GM19468 (cell line): ENCODE measurements at regions not wholly inside any gene's neighbourhood (a gene's known extent, or its start where the extent isn't known, plus 50 kb on each side); places are given as distances from the start of the nearest gene placed in this dataset.
"Not testable (repeated sequence)": the region's sequence is repeated elsewhere in the genome, so short reads cannot be mapped to it uniquely, and the experiment has no call there.

ENCODE experiments used
- ATAC-seq: cut with Tn5 transposase; IDR thresholded peaks from one replicate; pipeline ENCODE4 v1.9.1; 2021; ENCODE audit warnings: mild to moderate bottlenecking, moderate library complexity, moderate number of reproducible peaks; ENCODE audit not compliant: unreplicated experiment; ENCODE audit errors: extremely low read depth

DNA sequence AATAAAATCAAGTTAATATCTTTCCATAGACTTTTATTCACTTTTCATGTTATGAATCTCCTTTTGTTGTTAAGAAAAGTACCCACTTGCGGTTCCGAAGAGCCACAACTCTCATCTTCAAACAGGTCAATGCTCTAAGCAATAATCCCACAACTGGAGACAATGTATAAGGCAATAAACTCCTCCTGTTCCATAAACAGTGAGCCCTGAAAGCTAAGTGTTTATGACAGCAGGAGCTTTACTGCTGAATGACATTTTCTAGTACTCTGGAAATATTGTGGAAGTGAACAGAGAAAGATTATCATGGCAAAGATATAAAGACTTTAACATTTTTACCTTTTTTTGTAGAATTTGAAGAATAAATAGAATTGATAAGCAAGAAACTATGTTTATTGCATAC, 213.5 kb upstream of the MBL2 start:
- ATAC-seq, result no peak

GRCh38 chr10:52984169-52984568, 211.6 kb upstream of the MBL2 start:
- ATAC-seq, result no peak

GRCh38 chr10:52979295-52979990, 206.9 kb upstream of the MBL2 start:
- no peak for ATAC-seq

- ATAC-seq, result no peak
Measured at GRCh38 chr10:52977581-52977980, 205.0 kb upstream of the MBL2 start.

DNA sequence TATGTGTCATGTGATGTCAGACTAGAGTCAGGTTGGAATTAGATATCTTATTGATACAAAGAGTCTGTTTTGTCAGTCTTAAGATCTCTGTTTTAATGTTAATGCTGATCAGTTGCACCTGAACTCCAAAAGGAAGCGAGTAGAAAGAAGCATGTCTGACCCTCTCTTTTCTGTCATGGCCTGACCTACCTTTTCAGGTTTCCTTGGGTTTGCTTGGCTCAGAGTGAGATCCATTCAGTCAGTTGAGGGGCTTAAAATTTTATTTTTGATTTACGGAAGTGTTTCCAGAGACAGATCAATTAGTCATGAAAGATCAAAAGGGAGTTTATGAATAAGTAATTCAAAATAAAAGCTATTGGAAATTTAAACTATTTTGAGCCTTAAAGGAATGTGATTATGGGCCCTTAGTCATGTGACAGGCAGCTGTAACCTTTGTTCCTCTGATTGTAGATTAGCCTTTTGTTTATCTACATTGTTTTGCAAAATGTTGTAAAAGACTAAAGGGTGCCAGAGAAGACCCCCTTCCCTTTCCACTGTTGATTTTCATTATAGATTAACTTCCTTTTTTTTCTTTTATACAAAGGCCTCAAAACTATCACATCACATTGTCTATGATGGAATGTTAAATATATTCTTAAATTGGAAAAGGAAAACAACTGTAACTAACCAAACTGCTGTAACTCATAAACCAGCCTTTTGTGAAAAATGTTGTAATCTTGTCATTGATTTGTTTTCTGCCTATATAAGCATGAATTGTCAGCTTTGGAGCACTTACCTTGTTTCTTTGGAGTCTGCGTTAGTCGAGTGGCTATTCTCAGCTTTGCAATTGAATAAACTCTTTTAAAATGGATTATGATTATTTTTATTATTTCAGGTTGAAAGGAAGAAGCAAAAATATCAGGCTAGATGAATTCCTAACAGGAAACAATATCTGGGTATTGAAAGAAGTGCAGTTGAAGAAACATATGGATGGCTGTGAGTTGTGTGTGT, 195.5 kb upstream of the MBL2 start:
- no peak for ATAC-seq

DNA sequence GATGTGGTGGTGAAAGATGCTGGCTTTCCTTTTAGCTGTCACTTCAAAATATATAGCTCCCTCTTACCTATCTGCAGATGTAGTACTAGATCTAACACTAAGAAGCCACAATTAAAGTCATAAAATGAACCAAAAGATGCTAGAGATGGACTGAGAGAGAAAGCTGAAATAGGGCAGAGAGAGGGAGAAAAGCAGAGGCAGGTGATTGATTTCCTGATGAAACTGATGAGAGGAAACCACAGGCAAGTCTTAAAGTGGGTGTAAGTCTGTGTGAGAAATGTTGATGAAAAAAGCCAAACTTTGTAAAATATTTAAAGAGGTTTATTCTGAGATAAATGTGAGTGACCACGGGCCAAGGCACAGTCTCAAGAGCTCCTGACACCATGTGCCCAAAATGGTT, 194.3 kb upstream of the MBL2 start:
- no peak for ATAC-seq

- peak; percentile 100 for ATAC-seq
Measured at GRCh38 chr10:52965938-52966401, 193.4 kb upstream of the MBL2 start.

DNA sequence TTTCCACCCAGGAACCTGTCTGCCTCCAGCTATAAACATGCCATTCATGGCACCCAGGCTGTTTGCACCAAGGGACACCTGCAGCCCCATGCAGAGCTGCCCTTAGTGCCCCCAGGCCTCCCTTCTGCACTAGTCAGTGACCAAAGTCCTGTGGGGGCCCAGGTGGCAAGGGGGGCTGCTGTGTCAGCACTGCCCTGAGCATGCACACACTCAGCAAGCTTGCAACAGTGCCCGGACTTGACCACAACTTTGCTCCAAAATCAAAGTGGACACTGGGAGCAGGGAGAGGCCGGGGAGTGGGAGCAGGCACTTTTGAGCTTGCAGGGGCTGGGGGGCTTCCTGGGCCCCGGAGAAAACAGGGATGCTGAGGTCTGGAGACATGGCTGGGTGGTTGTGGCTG, 192.9 kb upstream of the MBL2 start:
- ATAC-seq, result no peak

- ATAC-seq, result no peak
Measured at GRCh38 chr10:52961323-52961722, 188.7 kb upstream of the MBL2 start.

GRCh38 chr10:52959810-52960209, 187.2 kb upstream of the MBL2 start:
- ATAC-seq, result no peak

GRCh38 chr10:52956861-52957260, 184.3 kb upstream of the MBL2 start:
- ATAC-seq, result no peak

DNA sequence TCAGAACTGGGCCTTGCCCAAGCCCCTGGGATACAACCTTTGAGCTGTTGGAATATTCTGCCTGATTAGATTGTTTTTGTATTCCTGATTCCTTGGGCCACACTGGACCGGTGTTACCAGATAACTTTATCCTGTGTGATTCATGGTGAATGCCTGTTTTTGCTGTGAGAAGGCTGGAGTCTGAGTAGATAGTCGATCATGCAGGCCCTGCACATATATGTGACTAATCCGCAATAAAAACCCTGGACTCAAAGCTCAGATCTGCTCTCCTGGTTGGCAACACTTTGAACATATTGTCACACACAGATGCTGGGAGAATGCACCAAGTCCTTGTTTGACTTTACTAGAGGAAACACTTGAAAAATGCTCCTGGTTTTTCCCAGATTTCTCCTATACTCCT, 183.9 kb upstream of the MBL2 start:
- ATAC-seq, result no peak

GRCh38 chr10:52955337-52955736, 182.8 kb upstream of the MBL2 start:
- no peak for ATAC-seq

- no peak for ATAC-seq
Measured at GRCh38 chr10:52954407-52954806, 181.8 kb upstream of the MBL2 start.

- no peak for ATAC-seq
Measured at GRCh38 chr10:52952391-52953055, 179.9 kb upstream of the MBL2 start.

GRCh38 chr10:52951824-52952223, 179.2 kb upstream of the MBL2 start:
- no peak for ATAC-seq

GRCh38 chr10:52950578-52950977, 178.0 kb upstream of the MBL2 start:
- ATAC-seq, result no peak

- no peak for ATAC-seq
Measured at GRCh38 chr10:52949899-52950298, 177.3 kb upstream of the MBL2 start.

GRCh38 chr10:52946486-52946885, 173.9 kb upstream of the MBL2 start:
- no peak for ATAC-seq

DNA sequence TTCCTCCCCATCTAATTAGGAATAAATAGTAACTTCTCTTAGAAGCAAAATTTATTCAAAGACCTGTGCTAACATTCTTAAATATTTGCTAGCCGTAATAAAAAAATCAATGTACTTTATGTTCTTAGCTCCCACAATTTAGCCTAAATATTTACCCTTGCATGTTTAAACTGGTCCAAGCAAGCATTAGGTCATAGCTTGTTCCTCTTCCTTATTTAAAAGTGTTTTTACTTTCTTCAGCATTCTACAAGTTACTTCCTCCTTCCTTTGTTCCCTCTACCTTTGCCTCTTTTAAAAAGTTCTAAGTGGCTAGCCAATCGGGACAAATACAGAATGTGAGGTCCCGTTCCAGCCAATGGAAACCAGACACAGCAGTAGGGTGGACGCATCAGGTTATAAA, 172.9 kb upstream of the MBL2 start:
- ATAC-seq, result not testable (repeated sequence)

DNA sequence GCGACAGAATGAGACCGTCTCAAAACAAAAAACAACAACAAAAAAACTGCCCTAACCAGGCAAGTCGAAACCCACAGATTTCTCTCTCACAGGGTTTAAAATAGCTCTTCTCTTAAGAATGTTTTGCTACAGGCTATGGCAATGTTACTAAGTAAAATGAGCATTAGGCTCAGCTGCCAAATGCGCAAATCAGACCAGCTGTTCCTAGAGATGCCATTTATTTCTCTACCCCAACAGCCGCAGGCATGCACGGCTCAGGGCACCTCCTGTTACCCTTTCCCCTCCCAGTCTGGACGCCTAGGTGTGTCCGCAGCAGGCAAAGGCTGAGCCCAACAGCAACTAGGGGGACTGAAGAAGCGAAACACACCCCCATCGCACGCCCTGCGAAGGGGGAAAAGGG, 168.3 kb upstream of the MBL2 start:
- no peak for ATAC-seq
